A673 (cell line): ENCODE measurements at regions not wholly inside any gene's neighbourhood (a gene's known extent, or its start where the extent isn't known, plus 50 kb on each side); places are given as distances from the start of the nearest gene placed in this dataset.

Experiments
- BruUV-seq: library from RNA; stranded (reverse); fragments of 400-500 nt; replicated peaks from 2 replicates; lab custom pipeline; 2021; lab: Mats Ljungman, UMichigan
- CTCF ChIA-PET: fragments of 300-600 bp; sonication (Branson Sonifier 250); formaldehyde crosslinking; loops from one replicate; lab custom pipeline; 2022; ENCODE audit warnings: antibody characterized with exemption; lab: Charles Lee
- POLR2A ChIA-PET: fragments of 300-600 bp; sonication (Branson Sonifier 250); formaldehyde crosslinking; loops from one replicate; lab custom pipeline; 2022; ENCODE audit warnings: antibody characterized with exemption; ENCODE audit not compliant: low non-redundant PET; lab: Charles Lee
- DNase-seq: peaks from one replicate; pipeline ENCODE4 v3.0.0-alpha.2; 2015; ENCODE audit warnings: low spot score
- H3K27ac ChIP-seq: fragments of 200-600 bp; sonication (generic); 2 replicates; pipeline ENCODE4 v1.5.1; 2016; ENCODE audit warnings: mixed run types, low read depth, mild to moderate bottlenecking, mixed read lengths, antibody characterized with exemption, low read length; ENCODE audit not compliant: poor library complexity, severe bottlenecking
- H3K27me3 ChIP-seq: fragments of 200-600 bp; sonication (generic); replicated peaks from 2 replicates; pipeline ENCODE4 v1.6.1; 2017; ENCODE audit warnings: mixed run types, low read depth, mild to moderate bottlenecking, mixed read lengths, antibody characterized with exemption, low read length; ENCODE audit not compliant: insufficient read depth, poor library complexity
- H3K36me3 ChIP-seq: fragments of 200-600 bp; sonication (generic); 2 replicates; pipeline ENCODE4 v1.6.1; 2016; ENCODE audit warnings: mixed run types, mild to moderate bottlenecking, mixed read lengths, antibody characterized with exemption, low read length; ENCODE audit not compliant: insufficient read depth, poor library complexity, severe bottlenecking
- H3K4me1 ChIP-seq: fragments of 200-600 bp; sonication (generic); 2 replicates; pipeline ENCODE4 v1.6.1; 2017; ENCODE audit warnings: mixed run types, mild to moderate bottlenecking, mixed read lengths, antibody characterized with exemption, low read length; ENCODE audit not compliant: insufficient read depth, poor library complexity, severe bottlenecking
- H3K4me3 ChIP-seq: fragments of 200-600 bp; sonication (generic); 2 replicates; pipeline ENCODE4 v1.5.1; 2016; ENCODE audit warnings: low read depth, mixed run types, mild to moderate bottlenecking, mixed read lengths, low read length; ENCODE audit not compliant: poor library complexity, severe bottlenecking
- H3K9me3 ChIP-seq: fragments of 200-600 bp; sonication (generic); 2 replicates; pipeline ENCODE4 v1.6.1; 2016; ENCODE audit warnings: mixed run types, low read depth, mild to moderate bottlenecking, mixed read lengths, antibody characterized with exemption, low read length; ENCODE audit not compliant: poor library complexity, severe bottlenecking
- CTCF ChIP-seq: fragments of 300-800, 200-600 bp; sonication (generic); conservative IDR thresholded peaks from 2 replicates; pipeline ENCODE4 v1.5.1; 2017; ENCODE audit warnings: low read depth, mild to moderate bottlenecking, antibody characterized with exemption, low read length, moderate library complexity, mixed read lengths
- EZH2 ChIP-seq: fragments of 200-600 bp; sonication (generic); IDR thresholded peaks from 2 replicates; pipeline ENCODE4 v1.6.1; 2017; ENCODE audit warnings: borderline replicate concordance, low read depth, mild to moderate bottlenecking, mixed read lengths, antibody characterized with exemption, low read length; ENCODE audit not compliant: poor library complexity, severe bottlenecking
- intact Hi-C: fragments of 100-400 bp; cut with micrococcal nuclease; formaldehyde crosslinking; loops from one replicate; pipeline ENCODE4 v1.10.0; 2022; ENCODE audit not compliant: unreplicated experiment

- Histone ChIP-seq H3K4me1 (no peaks in the 10 kb centered on the region), H3K4me3 (no peak overlapping the region), H3K9me3 (no peaks in the 10 kb centered on the region), H3K27me3 (peaks cover 18% of the 10 kb centered on the region), H3K27ac (no peak overlapping the region), H3K36me3 (no peaks in the 10 kb centered on the region)
- ChIA-PET POLR2A (no interaction called here), CTCF (no interaction called here)
- TF ChIP-seq CTCF: no peak
- no peak for TF ChIP-seq EZH2
- no TSS peak for BruUV-seq
- intact Hi-C loops: no loop called here
- DNase-seq: no peak
These were observed 1869.8 kb downstream of the MAT2B start for GRCh38 chr5:165375201-165375600.

DNA sequence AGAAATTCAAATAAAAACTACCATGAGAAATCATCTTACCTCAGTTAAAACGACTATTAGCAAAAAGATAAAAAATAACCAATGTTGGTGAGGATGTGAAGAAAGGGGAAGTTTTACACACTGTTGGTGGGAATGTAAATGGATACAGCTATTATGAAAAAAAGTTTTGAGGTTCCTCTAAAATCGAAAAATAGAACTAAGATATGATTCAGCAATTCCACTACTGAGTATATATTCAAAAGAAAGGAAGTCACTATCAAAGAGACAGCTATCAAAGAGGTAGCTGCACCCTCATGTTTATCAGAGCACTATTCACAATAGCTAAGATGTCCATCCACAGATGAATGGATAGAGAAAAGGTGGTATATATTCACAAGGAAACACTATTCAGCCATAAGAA is 1888.4 kb downstream of the MAT2B start:
- Histone ChIP-seq H3K27ac (no peak overlapping the region), H3K27me3 (peaks cover 3% of the 10 kb centered on the region), H3K4me3 (no peak overlapping the region), H3K36me3 (no peaks in the 10 kb centered on the region), H3K4me1 (no peaks in the 10 kb centered on the region), H3K9me3 (no peaks in the 10 kb centered on the region)
- no peak for TF ChIP-seq EZH2
- TF ChIP-seq CTCF: no peak
- no peak for DNase-seq
- BruUV-seq: no TSS peak
- intact Hi-C loops: no loop called here
- ChIA-PET CTCF (no interaction called here), POLR2A (no interaction called here)

GRCh38 chr5:165397516-165397915 is 1892.1 kb downstream of the MAT2B start:
- Histone ChIP-seq H3K36me3 (no peaks in the 10 kb centered on the region), H3K27me3 (no peaks in the 10 kb centered on the region), H3K27ac (no peak overlapping the region), H3K4me1 (no peaks in the 10 kb centered on the region), H3K9me3 (no peaks in the 10 kb centered on the region), H3K4me3 (no peak overlapping the region)
- no TSS peak for BruUV-seq
- no peak for TF ChIP-seq EZH2
- no peak for TF ChIP-seq CTCF
- ChIA-PET POLR2A (no interaction called here), CTCF (no interaction called here)
- intact Hi-C loops: no loop called here
- DNase-seq: no peak
